ENCODE measurements at regions not wholly inside any gene's neighbourhood (a gene's known extent, or its start where the extent isn't known, plus 50 kb on each side); places are given as distances from the start of the nearest gene placed in this dataset.

GRCh38 chr13:100734194-100734720 lies 59.7 kb upstream of the TMTC4 start:
- TF ChIP-seq CTCF (optimal IDR thresholded peaks at IDR 0.05 in 1 of 3, IDR thresholded peaks at IDR 0.05 in 1 of 3, conservative IDR thresholded peaks at IDR 0.05 in 1 of 3; ENCODE audit: extremely low read depth in 1 of 3, insufficient read depth in 2 of 3, low read length in 3 of 3), result no peak
- TF ChIP-seq EZH2 (IDR thresholded peaks at IDR 0.05; ENCODE audit: low read length), result no peak
